SK-N-SH (cell line): ENCODE measurements at regions not wholly inside any gene's neighbourhood (a gene's known extent, or its start where the extent isn't known, plus 50 kb on each side); places are given as distances from the start of the nearest gene placed in this dataset.
A peak's percentile ranks its signal among the peaks of the same experiment; 100 is the strongest.

Source experiments
- CTCF ChIA-PET: fragments of 300-600, 350-600 bp; formaldehyde crosslinking; extraction: SDS; loops from one replicate; lab custom pipeline; 2021; lab: Yijun Ruan, JAX
- POLR2A ChIA-PET: fragments of 350-600 bp; sonication (Branson Sonifier 250); formaldehyde crosslinking; extraction: SDS; loops from one replicate; lab custom pipeline; 2020; ENCODE audit warnings: antibody characterized with exemption, inconsistent platforms; lab: Yijun Ruan, JAX
- DNase-seq: peaks from one replicate; pipeline ENCODE4 v3.0.0; 2012
- H2AFZ ChIP-seq: fragments of 200-600 bp; sonication (generic); 2 replicates; pipeline ENCODE4 v1.8.1; 2016; ENCODE audit warnings: antibody characterized with exemption, mild to moderate bottlenecking, low read depth
- H3F3A ChIP-seq: fragments of 200-600 bp; sonication (generic); replicated peaks from 2 replicates; pipeline ENCODE3; 2016; ENCODE audit warnings: antibody characterized with exemption, mild to moderate bottlenecking; ENCODE audit not compliant: insufficient read depth
- H3K27ac ChIP-seq, 2 experiments: fragments of 200-500 bp in 1 of 2; fragments of 200-600 bp in 1 of 2; sonication (Bioruptor generic) in 1 of 2; sonication (generic), shearing (Covaris generic) in 1 of 2; 2 replicates each; pipeline versions ENCODE4 v1.5.1 to v1.6.1; 2014 to 2016; ENCODE audit warnings: low read depth in 2 of 2, inconsistent platforms in 1 of 2, low read length in 1 of 2, mild to moderate bottlenecking in 1 of 2, mixed read lengths in 1 of 2
- H3K27me3 ChIP-seq: fragments of 200-600 bp; sonication (generic), shearing (Covaris generic); 2 replicates; pipeline ENCODE4 v1.6.1; 2016; ENCODE audit warnings: mixed run types; ENCODE audit not compliant: insufficient read depth
- H3K36me3 ChIP-seq, 2 experiments: fragments of 200-500 bp in 1 of 2; fragments of 200-600 bp in 1 of 2; sonication (Bioruptor generic) in 1 of 2; sonication (generic) in 1 of 2; replicated peaks in 1 of 2; 2 replicates each; pipeline versions ENCODE3 to v1.5.1; 2014 to 2016; ENCODE audit warnings: low read length in 1 of 2, mild to moderate bottlenecking in 1 of 2; ENCODE audit not compliant: insufficient read depth in 2 of 2, control insufficient read depth in 1 of 2
- H3K4me1 ChIP-seq, 2 experiments: fragments of 200-500 bp in 1 of 2; fragments of 200-600 bp in 1 of 2; sonication (Bioruptor generic) in 1 of 2; sonication (generic), shearing (Covaris generic) in 1 of 2; 2 replicates each; pipeline versions ENCODE4 v1.5.1 to v1.6.1; 2014 to 2016; ENCODE audit warnings: low read depth in 1 of 2, low read length in 1 of 2, mixed run types in 1 of 2; ENCODE audit not compliant: insufficient read depth in 2 of 2, control insufficient read depth in 1 of 2
- H3K4me2 ChIP-seq: fragments of 200-600 bp; sonication (generic), shearing (Covaris generic); 2 replicates; pipeline ENCODE4 v1.6.1; 2017; ENCODE audit warnings: mixed run types
- H3K4me3 ChIP-seq, 2 experiments: fragments of 200-500 bp in 1 of 2; fragments of 200-600 bp in 1 of 2; sonication (Bioruptor generic) in 1 of 2; sonication (generic), shearing (Covaris generic) in 1 of 2; 2 replicates each; pipeline versions ENCODE4 v1.5.1 to v1.8.1; 2014 to 2016; ENCODE audit warnings: low read depth in 2 of 2, inconsistent platforms in 1 of 2, low read length in 1 of 2, mild to moderate bottlenecking in 1 of 2, mixed read lengths in 1 of 2, moderate library complexity in 1 of 2
- H3K79me2 ChIP-seq: fragments of 200-600 bp; sonication (generic); 2 replicates; pipeline ENCODE4 v1.8.1; 2017; ENCODE audit warnings: mild to moderate bottlenecking; ENCODE audit not compliant: insufficient read depth
- H3K9ac ChIP-seq: fragments of 200-600 bp; sonication (generic); 2 replicates; pipeline ENCODE4 v1.6.1; 2017; ENCODE audit warnings: mixed run types
- H3K9me2 ChIP-seq: fragments of 200-600 bp; sonication (generic); 2 replicates; pipeline ENCODE4 v1.6.1; 2017; ENCODE audit warnings: mixed run types
- H3K9me3 ChIP-seq: fragments of 200-600 bp; sonication (generic); 2 replicates; pipeline ENCODE4 v1.6.1; 2017; ENCODE audit warnings: mixed run types, mild to moderate bottlenecking, moderate library complexity
- H4K20me1 ChIP-seq: fragments of 200-600 bp; sonication (generic); 2 replicates; pipeline ENCODE4 v1.6.1; 2017; ENCODE audit warnings: mild to moderate bottlenecking, mixed run types; ENCODE audit not compliant: insufficient read depth
- FOSL2 ChIP-seq: IDR thresholded peaks from 2 replicates; pipeline ENCODE4 v1.4.0; 2012; ENCODE audit warnings: low read depth, mild to moderate bottlenecking, moderate library complexity, borderline replicate concordance
- FOXM1 ChIP-seq: IDR thresholded peaks from 2 replicates; pipeline ENCODE4 v1.4.0; 2012; ENCODE audit warnings: low read depth, mild to moderate bottlenecking
- RCOR1 ChIP-seq: fragments of 150-350 bp; IDR thresholded peaks from 2 replicates; pipeline ENCODE4 v1.6.1; 2017; ENCODE audit warnings: antibody characterized with exemption, low read length
- RXRA ChIP-seq: IDR thresholded peaks from 2 replicates; pipeline ENCODE4 v1.4.0; 2012; ENCODE audit warnings: low read depth, mild to moderate bottlenecking, borderline replicate concordance
- SIN3A ChIP-seq: IDR thresholded peaks from 2 replicates; pipeline ENCODE4 v1.6.1; 2012; ENCODE audit warnings: low read depth, mild to moderate bottlenecking, low read length, moderate library complexity, borderline replicate concordance
- WGBS: methylation state at CpG from one replicate; pipeline ENCODE4 v1.1.6; 2017; ENCODE audit warnings: low lambda C conversion rate; 5-methylcytosine and 5-hydroxymethylcytosine counted together
- TF ChIP-seq, protein P1 (sequence below): IDR thresholded peaks from 2 replicates; pipeline ENCODE4; 2012
- TF ChIP-seq, protein P2 (sequence below): IDR thresholded peaks from 2 replicates; pipeline ENCODE4 v1.4.0; 2012; ENCODE audit warnings: low read depth, borderline replicate concordance

DNA sequence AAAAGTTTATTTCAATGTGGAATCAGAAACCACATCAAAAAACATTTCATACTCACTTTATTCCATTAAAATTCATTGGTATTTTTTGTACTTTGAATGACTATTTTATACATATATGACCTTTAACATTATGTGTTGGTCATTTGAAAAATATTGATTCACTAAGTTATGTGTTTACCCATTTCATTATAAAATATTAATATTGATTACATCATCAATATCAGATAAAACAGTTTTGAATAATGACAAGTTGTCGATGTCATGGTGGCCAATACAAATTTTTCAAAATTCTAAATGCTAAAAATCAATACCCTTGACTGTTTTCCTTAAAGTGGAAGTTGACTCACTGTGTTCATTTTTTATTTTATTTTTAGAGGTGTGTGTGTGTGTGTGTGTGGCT is 239.7 kb upstream of the ROBO1 start:
- Histone ChIP-seq H3K9ac (no peak overlapping the region), H4K20me1 (no peaks in the 10 kb centered on the region), H2AFZ (no peak overlapping the region), H3K4me2 (no peak overlapping the region), H3K27ac (no peak overlapping the region), H3K27me3 (no peaks in the 10 kb centered on the region), H3K36me3 (no peaks in the 10 kb centered on the region), H3K9me3 (no peaks in the 10 kb centered on the region), H3K9me2 (no peaks in the 10 kb centered on the region)
- ChIA-PET CTCF (no interaction called here), POLR2A (no interaction called here)
- WGBS = 71% methylated on average over 1 of the region's 1 CpG
- no peak for TF ChIP-seq RCOR1
- TF ChIP-seq, all 33 proteins: peak for 0
- H3F3A ChIP-seq = no peaks in the 10 kb centered on the region
- H3K4me3 ChIP-seq = no peak overlapping the region
- H3K4me1 ChIP-seq = no peaks in the 10 kb centered on the region; a peak in 1 of 4 replicates
- no peak for DNase-seq
- no peaks in the 10 kb centered on the region for H3K79me2 ChIP-seq

DNA sequence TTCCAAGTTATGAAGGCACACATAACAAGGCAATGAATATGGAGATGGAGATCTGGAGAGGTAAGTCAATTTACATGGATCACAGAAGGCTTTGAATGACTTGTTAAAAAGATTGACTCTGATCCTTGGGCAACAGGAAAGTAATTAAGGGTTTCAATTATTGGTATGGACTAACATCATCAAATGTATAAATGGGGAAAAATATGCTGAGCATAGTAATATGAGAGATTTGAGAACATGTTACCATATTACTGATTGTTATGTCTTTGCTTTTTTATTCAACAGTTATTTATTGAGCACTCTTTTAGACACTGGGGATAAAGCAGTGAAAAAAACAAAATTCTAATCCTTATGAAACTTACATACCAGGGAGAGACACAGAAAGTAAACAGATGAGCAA is 238.5 kb upstream of the ROBO1 start:
- no peaks in the 10 kb centered on the region for H3K27me3 ChIP-seq
- no peaks in the 10 kb centered on the region for H4K20me1 ChIP-seq
- no peak overlapping the region for H3K4me2 ChIP-seq
- no peaks in the 10 kb centered on the region for H3K9me2 ChIP-seq
- no peak for DNase-seq
- POLR2A ChIA-PET = no interaction called here
- CTCF ChIA-PET = no interaction called here
- no peak overlapping the region for H3K27ac ChIP-seq
- no peak for TF ChIP-seq RXRA
- TF ChIP-seq FOSL2 = no peak
- no peak for TF ChIP-seq SIN3A
- TF ChIP-seq FOXM1 = no peak
- no peaks in the 10 kb centered on the region for H3K9me3 ChIP-seq
- H3K9ac ChIP-seq = no peak overlapping the region
- H2AFZ ChIP-seq = no peak overlapping the region
- H3F3A ChIP-seq = no peaks in the 10 kb centered on the region
- H3K4me3 ChIP-seq = no peak overlapping the region
- H3K36me3 ChIP-seq = no peaks in the 10 kb centered on the region
- no peaks in the 10 kb centered on the region; a peak in 1 of 4 replicates for H3K4me1 ChIP-seq
- no peaks in the 10 kb centered on the region for H3K79me2 ChIP-seq

DNA sequence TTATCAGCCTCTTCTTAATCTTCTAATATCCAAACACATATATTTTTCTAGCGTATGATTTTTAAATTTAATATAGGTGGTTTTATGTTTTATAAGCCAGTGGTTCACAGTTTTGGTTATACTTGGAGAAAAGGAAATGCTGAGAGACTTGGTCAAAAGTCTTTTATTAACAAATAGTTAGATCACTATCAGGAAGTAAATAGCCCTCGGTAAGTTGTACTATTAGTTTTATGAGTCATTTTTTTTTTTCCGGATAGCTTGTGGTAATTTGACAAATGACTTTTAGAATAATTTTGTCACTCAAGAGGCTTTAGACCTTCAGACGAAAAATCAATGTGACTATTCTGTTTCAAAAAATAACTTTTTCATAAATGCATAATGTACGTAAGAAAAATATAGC is 232.2 kb upstream of the ROBO1 start:
- H3K9me2 ChIP-seq = no peaks in the 10 kb centered on the region
- TF ChIP-seq, protein P1, sequence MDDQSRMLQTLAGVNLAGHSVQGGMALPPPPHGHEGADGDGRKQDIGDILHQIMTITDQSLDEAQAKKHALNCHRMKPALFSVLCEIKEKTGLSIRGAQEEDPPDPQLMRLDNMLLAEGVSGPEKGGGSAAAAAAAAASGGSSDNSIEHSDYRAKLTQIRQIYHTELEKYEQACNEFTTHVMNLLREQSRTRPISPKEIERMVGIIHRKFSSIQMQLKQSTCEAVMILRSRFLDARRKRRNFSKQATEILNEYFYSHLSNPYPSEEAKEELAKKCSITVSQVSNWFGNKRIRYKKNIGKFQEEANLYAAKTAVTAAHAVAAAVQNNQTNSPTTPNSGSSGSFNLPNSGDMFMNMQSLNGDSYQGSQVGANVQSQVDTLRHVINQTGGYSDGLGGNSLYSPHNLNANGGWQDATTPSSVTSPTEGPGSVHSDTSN = 0 out of 2 replicates have a peak, but pooled peaks have one; percentile 12
- TF ChIP-seq, protein P2, sequence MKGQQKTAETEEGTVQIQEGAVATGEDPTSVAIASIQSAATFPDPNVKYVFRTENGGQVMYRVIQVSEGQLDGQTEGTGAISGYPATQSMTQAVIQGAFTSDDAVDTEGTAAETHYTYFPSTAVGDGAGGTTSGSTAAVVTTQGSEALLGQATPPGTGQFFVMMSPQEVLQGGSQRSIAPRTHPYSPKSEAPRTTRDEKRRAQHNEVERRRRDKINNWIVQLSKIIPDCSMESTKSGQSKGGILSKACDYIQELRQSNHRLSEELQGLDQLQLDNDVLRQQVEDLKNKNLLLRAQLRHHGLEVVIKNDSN = no peak
- ChIA-PET CTCF (no interaction called here), POLR2A (no interaction called here)
- no peak overlapping the region for H3K4me2 ChIP-seq
- no peaks in the 10 kb centered on the region for H4K20me1 ChIP-seq
- H3K27ac ChIP-seq = no peak overlapping the region
- 0 out of 4 replicates have a peak, but pooled peaks cover 0 to 3% of the 10 kb centered on the region in 2 experiments for H3K4me1 ChIP-seq
- no peak overlapping the region; a peak in 1 of 4 replicates for H3K4me3 ChIP-seq
- no peaks in the 10 kb centered on the region for H3K9me3 ChIP-seq
- no peaks in the 10 kb centered on the region for H3F3A ChIP-seq
- 38% methylated on average over 5 of the region's 5 CpGs for WGBS
- H2AFZ ChIP-seq = no peak overlapping the region
- no peaks in the 10 kb centered on the region for H3K79me2 ChIP-seq
- H3K36me3 ChIP-seq = no peaks in the 10 kb centered on the region
- H3K9ac ChIP-seq = no peak overlapping the region
- no peaks in the 10 kb centered on the region for H3K27me3 ChIP-seq
- no peak for DNase-seq
